GM12878 (cell line): ENCODE measurements at regions not wholly inside any gene's neighbourhood (a gene's known extent, or its start where the extent isn't known, plus 50 kb on each side); places are given as distances from the start of the nearest gene placed in this dataset.

ENCODE experiments used
- BRCA1 ChIP-seq: IDR thresholded peaks from 2 replicates; pipeline ENCODE4 v1.6.1; 2011; ENCODE audit warnings: low read depth, low read length, improper control_type of control experiment
- EP300 ChIP-seq, 2 experiments: fragments of 150-350 bp in 1 of 2; IDR thresholded peaks; 2 replicates each; pipeline ENCODE4 v1.6.1; 2011 to 2012; ENCODE audit warnings: low read depth in 2 of 2, low read length in 2 of 2, borderline replicate concordance in 1 of 2, improper control_type of control experiment in 1 of 2, inconsistent platforms in 1 of 2; ENCODE audit not compliant: control insufficient read depth in 1 of 2
- GATAD2B ChIP-seq: fragments of 450-650 bp; conservative IDR thresholded peaks from 2 replicates; pipeline ENCODE4 v1.6.1; 2017; ENCODE audit warnings: low read depth, mild to moderate bottlenecking, moderate library complexity
- PAX8 ChIP-seq: fragments of 450-650 bp; IDR thresholded peaks from 2 replicates; pipeline ENCODE4 v1.6.1; 2017; ENCODE audit warnings: mild to moderate bottlenecking, moderate library complexity
- POLR2A ChIP-seq: IDR thresholded peaks from 2 replicates; pipeline ENCODE4 v1.6.1; 2011; ENCODE audit warnings: low read depth, mild to moderate bottlenecking, low read length
- TF ChIP-seq, protein P1 (sequence below): IDR thresholded peaks from 2 replicates; pipeline ENCODE4 v1.6.1; 2011; ENCODE audit warnings: borderline replicate concordance, low read depth, mild to moderate bottlenecking, moderate library complexity, mixed read lengths, low read length; ENCODE audit not compliant: insufficient read depth; ENCODE audit errors: extremely low read length
- TF ChIP-seq, protein P2 (sequence below), 3 experiments: IDR thresholded peaks in 2 of 3; conservative IDR thresholded peaks in 1 of 3; 2 replicates each; pipeline ENCODE4 v1.5.1; 2011; ENCODE audit warnings: low read depth in 3 of 3, low read length in 3 of 3, mild to moderate bottlenecking in 3 of 3, control low read depth in 2 of 3, moderate library complexity in 2 of 3, inconsistent platforms in 1 of 3, mixed read lengths in 1 of 3; ENCODE audit not compliant: control insufficient read depth in 2 of 3, insufficient read depth in 1 of 3; ENCODE audit errors: extremely low read depth in 1 of 3
- TF ChIP-seq, protein P3 (sequence below): IDR thresholded peaks from 2 replicates; pipeline ENCODE4 v1.6.1; 2011; ENCODE audit warnings: borderline replicate concordance, low read depth, mild to moderate bottlenecking, moderate library complexity, low read length; ENCODE audit not compliant: insufficient read depth, poor library complexity, severe bottlenecking
- TF ChIP-seq, protein P4 (sequence below): IDR thresholded peaks from 2 replicates; pipeline ENCODE4 v1.6.1; 2012; ENCODE audit warnings: low read length, inconsistent platforms

DNA sequence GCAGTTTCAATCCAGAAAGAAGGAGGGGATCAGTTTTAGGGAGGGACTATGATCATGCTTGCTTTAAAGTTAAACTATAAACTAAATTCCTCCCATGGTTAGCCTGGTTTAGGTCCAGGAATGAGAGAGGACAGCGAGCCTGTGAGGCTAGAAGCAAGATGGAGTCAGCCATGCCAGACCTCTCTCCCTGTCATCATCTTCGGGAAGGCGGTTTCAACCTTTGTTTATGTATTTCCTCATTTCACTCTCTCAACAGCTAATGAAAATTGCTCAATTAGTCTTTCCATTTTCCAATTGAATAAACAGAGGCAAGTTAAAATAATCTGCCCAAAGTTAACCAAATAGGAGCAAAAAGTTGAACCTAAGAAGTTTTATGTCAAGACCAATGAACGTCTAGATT, 201.5 kb downstream of the KCNJ2 start:
- TF ChIP-seq, protein P1, sequence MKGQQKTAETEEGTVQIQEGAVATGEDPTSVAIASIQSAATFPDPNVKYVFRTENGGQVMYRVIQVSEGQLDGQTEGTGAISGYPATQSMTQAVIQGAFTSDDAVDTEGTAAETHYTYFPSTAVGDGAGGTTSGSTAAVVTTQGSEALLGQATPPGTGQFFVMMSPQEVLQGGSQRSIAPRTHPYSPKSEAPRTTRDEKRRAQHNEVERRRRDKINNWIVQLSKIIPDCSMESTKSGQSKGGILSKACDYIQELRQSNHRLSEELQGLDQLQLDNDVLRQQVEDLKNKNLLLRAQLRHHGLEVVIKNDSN: no peak
- TF ChIP-seq, protein P2, sequence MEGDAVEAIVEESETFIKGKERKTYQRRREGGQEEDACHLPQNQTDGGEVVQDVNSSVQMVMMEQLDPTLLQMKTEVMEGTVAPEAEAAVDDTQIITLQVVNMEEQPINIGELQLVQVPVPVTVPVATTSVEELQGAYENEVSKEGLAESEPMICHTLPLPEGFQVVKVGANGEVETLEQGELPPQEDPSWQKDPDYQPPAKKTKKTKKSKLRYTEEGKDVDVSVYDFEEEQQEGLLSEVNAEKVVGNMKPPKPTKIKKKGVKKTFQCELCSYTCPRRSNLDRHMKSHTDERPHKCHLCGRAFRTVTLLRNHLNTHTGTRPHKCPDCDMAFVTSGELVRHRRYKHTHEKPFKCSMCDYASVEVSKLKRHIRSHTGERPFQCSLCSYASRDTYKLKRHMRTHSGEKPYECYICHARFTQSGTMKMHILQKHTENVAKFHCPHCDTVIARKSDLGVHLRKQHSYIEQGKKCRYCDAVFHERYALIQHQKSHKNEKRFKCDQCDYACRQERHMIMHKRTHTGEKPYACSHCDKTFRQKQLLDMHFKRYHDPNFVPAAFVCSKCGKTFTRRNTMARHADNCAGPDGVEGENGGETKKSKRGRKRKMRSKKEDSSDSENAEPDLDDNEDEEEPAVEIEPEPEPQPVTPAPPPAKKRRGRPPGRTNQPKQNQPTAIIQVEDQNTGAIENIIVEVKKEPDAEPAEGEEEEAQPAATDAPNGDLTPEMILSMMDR (IDR thresholded peaks at IDR 0.05 in 2 of 3, conservative IDR thresholded peaks at IDR 0.05 in 1 of 3; ENCODE audit: control insufficient read depth in 2 of 3, extremely low read depth in 1 of 3, insufficient read depth in 1 of 3, low read depth in 3 of 3, low read length in 3 of 3): no peak
- TF ChIP-seq EP300 (IDR thresholded peaks at IDR 0.05; ENCODE audit: borderline replicate concordance in 1 of 2, control insufficient read depth in 1 of 2, low read depth in 2 of 2, low read length in 2 of 2): no peak
- no peak for TF ChIP-seq PAX8
- TF ChIP-seq POLR2A: no peak
- TF ChIP-seq, protein P3, sequence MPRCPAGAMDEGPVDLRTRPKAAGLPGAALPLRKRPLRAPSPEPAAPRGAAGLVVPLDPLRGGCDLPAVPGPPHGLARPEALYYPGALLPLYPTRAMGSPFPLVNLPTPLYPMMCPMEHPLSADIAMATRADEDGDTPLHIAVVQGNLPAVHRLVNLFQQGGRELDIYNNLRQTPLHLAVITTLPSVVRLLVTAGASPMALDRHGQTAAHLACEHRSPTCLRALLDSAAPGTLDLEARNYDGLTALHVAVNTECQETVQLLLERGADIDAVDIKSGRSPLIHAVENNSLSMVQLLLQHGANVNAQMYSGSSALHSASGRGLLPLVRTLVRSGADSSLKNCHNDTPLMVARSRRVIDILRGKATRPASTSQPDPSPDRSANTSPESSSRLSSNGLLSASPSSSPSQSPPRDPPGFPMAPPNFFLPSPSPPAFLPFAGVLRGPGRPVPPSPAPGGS: no peak
- TF ChIP-seq BRCA1: no peak
- TF ChIP-seq, protein P4, sequence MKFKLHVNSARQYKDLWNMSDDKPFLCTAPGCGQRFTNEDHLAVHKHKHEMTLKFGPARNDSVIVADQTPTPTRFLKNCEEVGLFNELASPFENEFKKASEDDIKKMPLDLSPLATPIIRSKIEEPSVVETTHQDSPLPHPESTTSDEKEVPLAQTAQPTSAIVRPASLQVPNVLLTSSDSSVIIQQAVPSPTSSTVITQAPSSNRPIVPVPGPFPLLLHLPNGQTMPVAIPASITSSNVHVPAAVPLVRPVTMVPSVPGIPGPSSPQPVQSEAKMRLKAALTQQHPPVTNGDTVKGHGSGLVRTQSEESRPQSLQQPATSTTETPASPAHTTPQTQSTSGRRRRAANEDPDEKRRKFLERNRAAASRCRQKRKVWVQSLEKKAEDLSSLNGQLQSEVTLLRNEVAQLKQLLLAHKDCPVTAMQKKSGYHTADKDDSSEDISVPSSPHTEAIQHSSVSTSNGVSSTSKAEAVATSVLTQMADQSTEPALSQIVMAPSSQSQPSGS: no peak
- no peak for TF ChIP-seq GATAD2B
